Upper lobe of left lung (tissue), 4 donors: ENCODE measurements at regions not wholly inside any gene's neighbourhood (a gene's known extent, or its start where the extent isn't known, plus 50 kb on each side); places are given as distances from the start of the nearest gene placed in this dataset.

ENCODE experiments used
- CTCF ChIP-seq, 6 experiments: fragments of 450-650 bp in 4 of 6; fragments of 200-600 bp in 2 of 6; sonication (generic) in 2 of 6; IDR thresholded peaks; one replicate each; pipeline ENCODE4 v1.5.1; 2016 to 2019; ENCODE audit warnings: antibody characterized with exemption in 6 of 6
- EP300 ChIP-seq, 4 donors: sonication (generic); formaldehyde crosslinking; IDR thresholded peaks; one replicate each; pipeline ENCODE4 v1.5.1; 2017; ENCODE audit warnings: antibody characterized with exemption in 4 of 4, control low read depth in 2 of 4

- TF ChIP-seq CTCF (IDR thresholded peaks at IDR 0.05) (no peak), EP300 (IDR thresholded peaks at IDR 0.05) (no peak)
These were observed 174.0 kb upstream of the WWC1 start for GRCh38 chr5:168117469-168117868.
